ENCODE measurements at regions not wholly inside any gene's neighbourhood (a gene's known extent, or its start where the extent isn't known, plus 50 kb on each side); places are given as distances from the start of the nearest gene placed in this dataset.

DNA sequence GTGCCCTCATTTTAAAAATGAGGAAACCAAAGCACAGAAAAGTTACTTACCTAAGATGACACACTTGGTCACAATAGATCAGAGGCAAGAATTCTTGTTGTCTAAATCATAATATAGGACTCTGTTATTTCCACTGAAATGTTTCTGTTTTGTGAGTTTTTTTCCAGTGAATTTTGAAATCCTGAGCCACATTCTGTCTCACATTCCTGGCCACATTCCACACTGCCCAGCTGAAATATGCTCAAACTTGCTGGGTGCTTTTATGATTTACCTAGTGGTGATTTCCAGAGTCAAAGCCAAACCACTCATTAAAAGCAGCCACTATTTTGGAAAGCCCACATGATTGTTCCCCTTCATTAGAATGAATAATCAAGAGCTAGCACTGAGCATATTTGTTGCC, 82.3 kb upstream of the NPHP3 start:
- no peak for TF ChIP-seq EZH2 (IDR thresholded peaks at IDR 0.05; ENCODE audit: low read length, missing control alignments)
- TF ChIP-seq, protein P1, sequence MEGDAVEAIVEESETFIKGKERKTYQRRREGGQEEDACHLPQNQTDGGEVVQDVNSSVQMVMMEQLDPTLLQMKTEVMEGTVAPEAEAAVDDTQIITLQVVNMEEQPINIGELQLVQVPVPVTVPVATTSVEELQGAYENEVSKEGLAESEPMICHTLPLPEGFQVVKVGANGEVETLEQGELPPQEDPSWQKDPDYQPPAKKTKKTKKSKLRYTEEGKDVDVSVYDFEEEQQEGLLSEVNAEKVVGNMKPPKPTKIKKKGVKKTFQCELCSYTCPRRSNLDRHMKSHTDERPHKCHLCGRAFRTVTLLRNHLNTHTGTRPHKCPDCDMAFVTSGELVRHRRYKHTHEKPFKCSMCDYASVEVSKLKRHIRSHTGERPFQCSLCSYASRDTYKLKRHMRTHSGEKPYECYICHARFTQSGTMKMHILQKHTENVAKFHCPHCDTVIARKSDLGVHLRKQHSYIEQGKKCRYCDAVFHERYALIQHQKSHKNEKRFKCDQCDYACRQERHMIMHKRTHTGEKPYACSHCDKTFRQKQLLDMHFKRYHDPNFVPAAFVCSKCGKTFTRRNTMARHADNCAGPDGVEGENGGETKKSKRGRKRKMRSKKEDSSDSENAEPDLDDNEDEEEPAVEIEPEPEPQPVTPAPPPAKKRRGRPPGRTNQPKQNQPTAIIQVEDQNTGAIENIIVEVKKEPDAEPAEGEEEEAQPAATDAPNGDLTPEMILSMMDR (conservative IDR thresholded peaks at IDR 0.05 in 1 of 2, IDR thresholded peaks at IDR 0.05 in 1 of 2; ENCODE audit: low read depth in 1 of 2, low read length in 2 of 2), result no peak

DNA sequence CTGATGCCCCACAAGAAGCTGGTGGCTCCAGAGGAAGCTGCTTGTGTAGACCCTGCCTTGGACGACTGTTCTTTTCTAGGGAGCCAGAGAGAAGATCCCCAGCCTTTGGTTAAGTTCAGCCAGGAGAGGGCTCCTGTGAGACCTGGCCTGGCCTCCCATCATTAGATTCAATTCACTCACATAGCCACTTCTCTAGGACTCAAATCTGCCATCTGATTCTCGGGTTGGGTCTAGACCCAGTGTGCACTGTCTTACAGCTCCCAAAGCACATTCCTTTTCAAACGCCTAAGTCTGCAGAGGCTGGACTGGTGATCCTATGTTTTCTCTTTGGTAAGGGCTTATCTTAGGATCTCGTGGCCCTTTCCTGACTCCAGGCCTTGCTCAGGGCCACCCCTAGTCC, 81.7 kb upstream of the NPHP3 start:
- no peaks in the 10 kb centered on the region for H3K27me3 ChIP-seq (ENCODE audit: control insufficient read depth, insufficient read depth, low read length)
- no peak overlapping the region for H3K4me3 ChIP-seq (replicated peaks in 1 of 4; ENCODE audit: control extremely low read depth in 1 of 4, insufficient read depth in 1 of 4, low read depth in 3 of 4, low read length in 4 of 4)
- no peak overlapping the region for H3K9ac ChIP-seq (ENCODE audit: insufficient read depth, low read length)
- no peaks in the 10 kb centered on the region for H3K9me3 ChIP-seq (ENCODE audit: control insufficient read depth, insufficient read depth, low read depth, low read length)
- no peaks in the 10 kb centered on the region for H3K79me2 ChIP-seq (ENCODE audit: control insufficient read depth, insufficient read depth, low read length)
- TF ChIP-seq EZH2 (IDR thresholded peaks at IDR 0.05; ENCODE audit: low read length, missing control alignments), result no peak
- TF ChIP-seq, protein P1 (conservative IDR thresholded peaks at IDR 0.05 in 1 of 2, IDR thresholded peaks at IDR 0.05 in 1 of 2; ENCODE audit: low read depth in 1 of 2, low read length in 2 of 2), result peak in 1 of 2 donors; percentile 11
- no peak overlapping the region for H3K27ac ChIP-seq (ENCODE audit: insufficient read depth, low read length)
- DNase-seq (ENCODE audit: low read depth in 2 of 2), result peak in 1 of 2 donors; percentile 13
- H4K20me1 ChIP-seq (ENCODE audit: control insufficient read depth, extremely low read depth, insufficient read depth, low read length), result no peaks in the 10 kb centered on the region
- no peaks in the 10 kb centered on the region for H3K4me1 ChIP-seq (ENCODE audit: control insufficient read depth, extremely low read depth, insufficient read depth, low read length)
- no peak overlapping the region for H3K4me2 ChIP-seq (ENCODE audit: extremely low read depth, insufficient read depth, low read length)
- H3K36me3 ChIP-seq (ENCODE audit: control insufficient read depth, insufficient read depth, low read length), result no peaks in the 10 kb centered on the region
- H2AFZ ChIP-seq (ENCODE audit: low read length), result no peak overlapping the region

More for the DNA sequence above, 82.3 kb upstream of the NPHP3 start:
- no peaks in the 10 kb centered on the region for H3K79me2 ChIP-seq (ENCODE audit: control insufficient read depth, insufficient read depth, low read length)
- no peak overlapping the region for H3K27ac ChIP-seq (ENCODE audit: insufficient read depth, low read length)
- H3K9ac ChIP-seq (ENCODE audit: insufficient read depth, low read length), result no peak overlapping the region
- no peaks in the 10 kb centered on the region for H4K20me1 ChIP-seq (ENCODE audit: control insufficient read depth, extremely low read depth, insufficient read depth, low read length)
- no peak overlapping the region for H2AFZ ChIP-seq (ENCODE audit: low read length)
- H3K4me1 ChIP-seq (ENCODE audit: control insufficient read depth, extremely low read depth, insufficient read depth, low read length), result no peaks in the 10 kb centered on the region
- peak in 1 of 2 donors; percentile 68 for DNase-seq (ENCODE audit: low read depth in 2 of 2)
- no peak overlapping the region for H3K4me2 ChIP-seq (ENCODE audit: extremely low read depth, insufficient read depth, low read length)
- no peaks in the 10 kb centered on the region for H3K27me3 ChIP-seq (ENCODE audit: control insufficient read depth, insufficient read depth, low read length)
- no peaks in the 10 kb centered on the region for H3K36me3 ChIP-seq (ENCODE audit: control insufficient read depth, insufficient read depth, low read length)
- no peaks in the 10 kb centered on the region for H3K9me3 ChIP-seq (ENCODE audit: control insufficient read depth, insufficient read depth, low read depth, low read length)
- no peak overlapping the region for H3K4me3 ChIP-seq (replicated peaks in 1 of 4; ENCODE audit: control extremely low read depth in 1 of 4, insufficient read depth in 1 of 4, low read depth in 3 of 4, low read length in 4 of 4)

DNA sequence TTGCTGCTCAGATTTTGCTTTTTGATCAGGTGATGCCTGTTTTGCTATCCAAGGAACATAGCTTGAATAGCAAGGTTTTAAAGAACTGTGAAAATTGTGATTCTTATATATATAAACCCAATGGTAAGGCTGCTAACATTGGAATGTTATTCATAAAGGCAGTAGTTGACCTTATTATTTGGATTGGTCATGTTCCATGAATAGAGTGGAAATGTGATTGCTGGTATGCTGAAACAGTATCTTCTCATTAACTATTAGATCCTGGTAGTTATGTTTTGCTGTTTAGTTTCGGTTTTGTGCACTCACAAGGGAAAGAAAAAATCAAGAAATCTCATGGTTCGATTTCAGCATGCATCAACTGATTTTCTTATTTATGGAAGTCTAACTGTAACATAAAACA, 78.7 kb upstream of the NPHP3 start:
- Histone ChIP-seq H3K4me2 (ENCODE audit: extremely low read depth, insufficient read depth, low read length) (peak overlapping the region; percentile 13), H3K9me3 (ENCODE audit: control insufficient read depth, insufficient read depth, low read depth, low read length) (no peaks in the 10 kb centered on the region), H2AFZ (ENCODE audit: low read length) (no peak overlapping the region), H3K4me3 (replicated peaks in 1 of 4; ENCODE audit: control extremely low read depth in 1 of 4, insufficient read depth in 1 of 4, low read depth in 3 of 4, low read length in 4 of 4) (no peak overlapping the region), H3K79me2 (ENCODE audit: control insufficient read depth, insufficient read depth, low read length) (no peaks in the 10 kb centered on the region), H3K36me3 (ENCODE audit: control insufficient read depth, insufficient read depth, low read length) (no peaks in the 10 kb centered on the region), H3K27me3 (ENCODE audit: control insufficient read depth, insufficient read depth, low read length) (no peaks in the 10 kb centered on the region), H3K4me1 (ENCODE audit: control insufficient read depth, extremely low read depth, insufficient read depth, low read length) (no peaks in the 10 kb centered on the region), H3K9ac (ENCODE audit: insufficient read depth, low read length) (no peak overlapping the region), H3K27ac (ENCODE audit: insufficient read depth, low read length) (no peak overlapping the region), H4K20me1 (ENCODE audit: control insufficient read depth, extremely low read depth, insufficient read depth, low read length) (no peaks in the 10 kb centered on the region)
- TF ChIP-seq, protein P1 (conservative IDR thresholded peaks at IDR 0.05 in 1 of 2, IDR thresholded peaks at IDR 0.05 in 1 of 2; ENCODE audit: low read depth in 1 of 2, low read length in 2 of 2), result no peak
- DNase-seq (ENCODE audit: low read depth in 2 of 2), result peak; percentile 13 to 15

All from fibroblast of lung (primary cell).